NCI-H526 treated with DMSO at 0.1 percent for 48 hours (cell line): ENCODE measurements at regions not wholly inside any gene's neighbourhood (a gene's known extent, or its start where the extent isn't known, plus 50 kb on each side); places are given as distances from the start of the nearest gene placed in this dataset.

Experiments
- DNase-seq: peaks from one replicate; lab custom pipeline; 2025; lab: John Stamatoyannopoulos, UW

DNA sequence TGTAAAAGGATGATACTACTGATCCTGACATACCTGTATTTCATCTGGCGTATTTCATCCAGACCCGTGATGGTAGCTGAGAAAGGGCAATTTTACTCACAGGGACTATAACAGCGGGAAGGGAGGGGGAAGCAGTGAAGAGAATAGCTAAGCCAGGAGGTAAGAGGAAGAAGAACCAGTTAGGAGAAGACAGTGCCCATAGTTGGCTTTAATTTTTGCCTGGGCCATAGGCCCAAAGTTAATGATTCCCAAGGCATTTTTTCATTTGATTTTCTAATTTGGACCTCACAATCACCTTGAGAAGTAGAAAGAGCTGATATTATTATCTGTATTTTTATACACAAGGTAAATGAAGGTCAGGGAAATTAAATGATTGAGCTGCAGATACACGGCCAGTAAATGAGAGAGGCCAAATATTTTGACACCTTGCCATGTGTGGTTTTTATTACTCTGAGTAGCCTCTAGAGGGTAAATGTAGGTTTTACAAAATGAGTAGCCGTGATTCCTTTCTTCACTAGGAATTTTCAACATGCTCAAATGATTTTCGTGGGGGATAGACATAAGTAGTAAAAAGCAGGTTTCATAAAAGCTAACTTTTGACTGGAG is 382.2 kb downstream of the FUT8 start:
- no peak for DNase-seq

GRCh38 chr14:65798216-65798615 is 385.7 kb downstream of the FUT8 start:
- no peak for DNase-seq

DNA sequence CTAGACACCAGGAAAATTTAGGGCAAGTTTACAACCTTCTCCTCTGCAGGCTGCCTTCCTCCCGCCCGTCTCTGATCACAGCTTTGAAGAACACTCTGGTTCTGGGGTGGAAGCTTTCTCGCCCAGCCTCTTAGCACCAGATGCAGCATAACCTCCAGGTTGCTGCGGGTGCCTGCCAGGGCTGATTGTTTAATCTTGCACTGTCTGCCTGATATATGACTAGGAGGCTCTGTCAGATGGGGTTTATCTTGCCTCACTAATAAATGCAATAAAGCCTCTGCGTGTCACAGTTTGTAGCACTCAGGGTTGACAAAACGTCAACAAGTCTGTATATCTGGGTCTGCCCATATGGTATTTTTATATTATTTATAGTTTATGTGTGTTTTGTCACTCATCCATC is 388.2 kb downstream of the FUT8 start:
- DNase-seq, result no peak

DNA sequence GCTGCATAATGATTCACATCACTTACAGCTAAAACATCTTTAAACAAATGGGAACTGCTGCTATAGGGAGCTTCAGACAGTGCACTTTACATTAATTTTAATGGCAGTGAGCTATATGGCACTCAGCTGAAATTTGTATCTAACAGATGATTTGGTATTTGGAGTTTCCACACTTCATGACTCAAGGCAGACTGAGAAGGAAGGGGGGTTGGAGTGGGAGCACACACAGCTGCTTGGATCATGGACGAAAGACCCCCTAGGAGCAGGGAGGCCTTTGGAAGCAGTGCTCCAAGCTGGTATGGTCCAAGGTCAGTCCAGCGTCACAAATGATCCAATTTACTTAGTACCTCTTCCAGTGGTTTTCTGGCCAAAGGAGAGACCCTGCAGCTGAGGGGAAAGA is 389.7 kb downstream of the FUT8 start:
- no peak for DNase-seq

- no peak for DNase-seq
Measured at GRCh38 chr14:65803885-65804284, 391.4 kb downstream of the FUT8 start.

DNA sequence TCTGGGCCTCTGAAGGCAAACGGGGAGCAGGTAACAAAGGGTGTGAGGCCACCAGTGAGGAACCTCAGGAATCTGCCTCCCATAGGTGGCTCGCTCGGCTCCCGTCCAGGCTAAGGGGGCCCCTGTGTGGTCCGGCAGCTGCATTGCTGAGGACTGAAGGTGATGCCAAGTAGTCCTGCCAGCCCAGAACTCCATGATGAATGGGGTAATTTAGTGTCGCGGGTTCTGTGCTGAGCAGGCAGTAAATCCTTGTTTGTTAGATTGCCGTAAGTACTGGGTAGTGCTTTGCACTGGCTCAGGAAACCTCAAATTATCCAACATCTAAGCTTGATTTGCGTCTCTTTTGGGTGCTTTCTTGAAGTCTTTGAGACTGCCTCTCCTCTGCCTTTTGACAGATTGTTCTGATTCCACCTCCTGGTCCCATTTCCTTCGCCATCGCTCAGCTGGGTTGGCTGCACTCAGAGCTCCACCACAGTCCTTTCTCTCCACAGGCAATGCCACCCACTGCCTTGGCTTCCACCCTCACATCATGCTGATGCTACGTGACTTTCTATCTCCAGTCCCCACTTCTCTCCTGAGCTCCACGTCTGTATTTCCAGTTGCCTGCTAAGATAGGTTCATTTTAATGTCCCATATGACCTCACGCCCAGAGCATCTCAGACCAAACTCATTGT is 392.0 kb downstream of the FUT8 start:
- no peak for DNase-seq

DNA sequence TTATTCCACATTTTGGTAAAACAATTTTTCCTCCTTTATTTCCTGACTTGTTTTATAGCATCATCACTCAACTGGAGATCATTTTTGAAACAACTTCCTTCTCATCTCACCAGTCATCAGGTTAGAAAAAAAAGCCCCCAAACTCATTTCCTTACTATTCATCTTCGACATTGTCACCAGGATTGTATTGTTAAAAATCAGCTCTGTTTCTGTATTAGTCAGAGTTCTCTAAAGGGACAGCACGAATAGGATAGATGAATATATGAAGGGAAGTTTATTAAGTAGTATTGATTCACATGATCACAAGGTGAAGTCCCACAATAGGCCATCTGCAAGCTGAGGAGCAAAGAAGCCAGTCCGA is 392.6 kb downstream of the FUT8 start:
- no peak for DNase-seq

- DNase-seq, result no peak
Measured at GRCh38 chr14:65808390-65808789, 395.9 kb downstream of the FUT8 start.

GRCh38 chr14:65810322-65810721 is 397.8 kb downstream of the FUT8 start:
- DNase-seq, result no peak

DNA sequence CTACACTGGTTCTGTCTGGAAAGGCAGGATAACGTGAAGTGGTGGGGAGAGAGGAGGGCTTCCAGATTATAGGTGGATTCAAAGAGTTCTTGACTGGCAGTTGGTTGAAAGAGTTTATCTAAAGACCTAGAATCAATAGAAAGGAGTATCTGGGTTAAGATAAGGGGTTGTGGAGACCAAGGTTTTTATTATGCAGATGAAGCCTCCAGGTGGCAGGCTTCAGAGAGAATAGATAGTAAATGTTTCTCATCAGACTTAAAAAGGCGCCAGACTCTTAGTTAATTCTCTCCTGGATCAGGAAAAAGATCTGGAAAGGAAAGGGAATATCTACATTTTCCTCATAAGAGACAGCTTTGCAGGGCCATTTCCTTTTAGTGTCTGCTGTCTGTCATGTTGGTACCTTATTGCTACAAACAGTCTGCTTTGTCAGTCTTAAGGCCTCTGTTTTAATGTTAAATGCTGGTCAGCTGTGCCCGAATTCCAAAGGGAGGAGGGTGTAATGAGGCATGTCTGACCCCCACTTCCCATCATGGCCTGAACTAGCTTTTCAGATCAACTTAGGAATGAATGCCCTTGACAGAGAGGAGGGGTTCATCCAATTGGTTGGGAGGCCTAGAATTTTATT is 401.3 kb downstream of the FUT8 start:
- DNase-seq, result no peak

DNA sequence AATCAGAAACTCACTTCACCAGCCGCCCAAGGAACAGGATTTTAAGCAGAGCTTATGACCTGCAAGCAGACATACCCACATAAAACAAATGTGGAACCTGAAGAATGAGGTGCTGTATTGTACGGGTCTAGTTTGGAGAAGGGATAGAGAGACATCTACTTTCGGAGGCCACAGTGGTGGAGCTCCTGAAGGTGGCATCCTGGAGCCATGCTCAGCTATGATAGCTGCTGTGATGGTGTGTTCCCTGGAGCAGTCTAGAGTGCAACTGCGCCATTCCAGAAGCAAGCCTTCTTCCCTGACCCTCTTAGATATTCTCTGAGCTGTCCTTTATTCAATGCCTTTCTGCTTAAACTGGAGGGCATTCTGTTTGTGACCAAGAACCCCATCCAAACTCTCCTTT is 402.6 kb downstream of the FUT8 start:
- DNase-seq, result no peak

DNA sequence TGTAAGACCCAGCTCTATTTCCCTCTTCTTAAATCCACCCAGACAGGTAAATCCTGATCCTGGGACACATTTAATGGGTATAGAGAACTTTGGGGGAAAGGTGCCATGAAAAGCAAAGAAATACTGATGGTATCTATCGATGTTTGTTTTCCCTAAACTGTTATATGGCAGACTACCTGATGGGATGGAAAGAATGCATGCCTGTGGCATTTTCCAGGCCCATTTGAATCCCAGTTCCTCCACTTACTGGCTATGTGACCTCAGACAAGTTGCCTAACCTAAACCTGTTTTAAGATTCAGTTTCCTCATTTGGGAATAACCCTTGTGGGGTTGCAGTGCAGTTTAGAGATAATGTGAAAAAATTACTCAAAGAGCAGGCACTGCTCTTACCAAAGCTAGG is 404.5 kb downstream of the FUT8 start:
- no peak for DNase-seq

- DNase-seq, result no peak
Measured at GRCh38 chr14:65819569-65819968, 407.0 kb downstream of the FUT8 start.

- DNase-seq, result no peak
Measured at GRCh38 chr14:65821224-65821753, 408.8 kb downstream of the FUT8 start.

GRCh38 chr14:65824285-65824977 is 411.9 kb downstream of the FUT8 start:
- DNase-seq, result peak; percentile 24

GRCh38 chr14:65824978-65825299 is 412.4 kb downstream of the FUT8 start:
- DNase-seq, result no peak

- no peak for DNase-seq
Measured at GRCh38 chr14:65826946-65827345, 414.4 kb downstream of the FUT8 start.

DNA sequence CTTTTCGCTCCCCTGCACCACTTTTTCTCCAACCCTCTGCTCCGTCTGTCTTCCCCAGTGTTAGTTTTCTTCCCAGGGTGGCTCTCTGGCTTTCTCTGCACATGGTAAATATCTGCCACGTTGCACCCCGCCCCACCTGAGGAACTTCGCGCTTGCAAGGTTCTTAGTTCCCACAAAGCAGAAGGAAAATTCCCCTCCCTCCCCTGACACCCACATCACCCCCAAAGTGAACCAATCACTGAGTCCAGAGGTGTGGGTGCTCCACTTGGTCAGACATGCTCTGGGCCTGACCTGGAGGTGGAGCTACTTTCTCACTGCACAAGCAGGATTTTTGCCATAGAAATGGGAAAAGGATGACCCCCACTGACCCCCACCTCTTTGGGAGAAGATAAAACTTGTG is 415.0 kb downstream of the FUT8 start:
- DNase-seq, result no peak

GRCh38 chr14:65828396-65828795 is 415.9 kb downstream of the FUT8 start:
- no peak for DNase-seq

DNA sequence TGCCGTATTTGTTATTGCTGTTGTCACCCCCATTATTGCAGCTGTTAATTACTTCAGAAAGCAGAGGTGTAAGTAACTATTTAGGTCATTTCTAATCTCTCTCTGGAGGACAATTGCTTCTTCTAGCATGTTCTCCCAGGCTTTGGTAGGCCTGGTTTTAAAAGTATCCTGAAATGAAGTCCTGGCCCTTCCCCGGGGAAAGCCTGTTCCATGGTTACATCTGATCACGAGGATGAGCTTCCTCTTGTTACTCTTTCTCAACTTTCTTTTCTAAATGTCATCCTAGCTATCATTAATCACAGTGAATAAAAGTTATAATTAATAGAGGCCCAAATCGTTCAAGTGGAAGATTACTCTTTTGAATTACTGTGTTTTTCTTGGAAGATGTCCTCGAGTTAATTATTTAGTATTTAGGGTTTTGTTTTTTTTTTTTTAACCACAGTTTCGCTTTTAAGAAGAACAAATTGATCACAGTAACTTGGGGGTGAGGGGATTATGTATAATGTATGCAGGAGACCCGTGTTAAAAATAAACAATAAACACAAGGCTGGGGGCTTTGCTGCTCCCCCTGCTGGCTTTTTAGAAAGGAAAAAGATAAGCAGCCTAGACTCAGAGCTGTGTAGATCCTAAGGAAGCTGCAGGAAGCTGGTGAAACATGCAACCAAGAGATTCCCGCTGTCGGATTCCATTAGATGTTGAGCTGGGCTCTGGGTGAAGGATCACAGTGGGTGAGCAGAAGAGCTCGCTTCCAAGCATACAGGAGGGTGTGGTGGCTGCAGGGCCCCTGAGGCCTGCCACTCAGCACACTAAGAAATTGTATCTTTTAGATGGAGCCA is 420.1 kb downstream of the FUT8 start:
- no peak for DNase-seq

GRCh38 chr14:65833267-65833880 is 420.8 kb downstream of the FUT8 start:
- DNase-seq, result no peak

DNA sequence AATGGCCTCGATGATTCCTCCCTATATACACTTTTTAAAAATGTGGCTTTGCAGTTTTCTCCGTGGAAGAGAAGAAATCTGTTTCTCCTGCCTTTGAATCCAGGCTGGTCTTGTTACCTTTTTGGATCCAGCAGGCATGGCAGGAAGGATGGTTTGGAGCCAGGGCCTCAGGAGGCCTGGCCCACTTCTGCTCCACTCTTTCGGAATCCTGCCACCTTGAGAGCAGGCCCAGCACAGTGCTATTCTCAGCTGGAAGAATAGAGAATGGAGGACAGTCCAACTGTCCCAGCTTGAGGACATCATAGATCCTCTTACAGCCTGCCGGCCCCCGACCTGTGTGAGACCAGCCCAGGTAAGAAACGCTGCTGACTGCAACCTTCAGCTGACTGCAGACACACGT is 421.5 kb downstream of the FUT8 start:
- no peak for DNase-seq
